GM23248 (cell line): ENCODE measurements at regions not wholly inside any gene's neighbourhood (a gene's known extent, or its start where the extent isn't known, plus 50 kb on each side); places are given as distances from the start of the nearest gene placed in this dataset.

ENCODE experiments used
- DNase-seq: peaks from one replicate; pipeline ENCODE4 v3.0.0-alpha.2; 2015
- H2AFZ ChIP-seq: fragments of 200-600 bp; sonication (generic); 2 replicates; pipeline ENCODE4 v1.6.1; 2016; ENCODE audit warnings: antibody characterized with exemption
- H3F3A ChIP-seq: fragments of 200-600 bp; sonication (generic); 2 replicates; pipeline ENCODE4 v1.6.1; 2016; ENCODE audit warnings: mild to moderate bottlenecking, antibody characterized with exemption, mixed run types; ENCODE audit not compliant: insufficient read depth
- H3K27ac ChIP-seq: fragments of 200-600 bp; sonication (generic); 2 replicates; pipeline ENCODE4 v1.5.1; 2016; ENCODE audit warnings: mild to moderate bottlenecking
- H3K27me3 ChIP-seq: fragments of 200-600 bp; sonication (generic); replicated peaks from 2 replicates; pipeline ENCODE4 v1.6.1; 2016; ENCODE audit warnings: mild to moderate bottlenecking; ENCODE audit not compliant: insufficient read depth
- H3K36me3 ChIP-seq: fragments of 200-600 bp; sonication (generic); 2 replicates; pipeline ENCODE4 v1.6.1; 2016; ENCODE audit warnings: low read depth, mild to moderate bottlenecking
- H3K4me1 ChIP-seq: fragments of 200-600 bp; sonication (generic); 2 replicates; pipeline ENCODE4 v1.6.1; 2016; ENCODE audit warnings: mild to moderate bottlenecking; ENCODE audit not compliant: insufficient read depth
- H3K4me2 ChIP-seq: fragments of 200-600 bp; sonication (generic); one replicate; pipeline ENCODE4 v1.6.1; 2016; ENCODE audit warnings: mild to moderate bottlenecking; ENCODE audit not compliant: unreplicated experiment
- H3K4me3 ChIP-seq: fragments of 200-600 bp; sonication (generic); 2 replicates; pipeline ENCODE4 v1.5.1; 2016; ENCODE audit warnings: mild to moderate bottlenecking
- H3K79me2 ChIP-seq: fragments of 200-600 bp; sonication (generic); 2 replicates; pipeline ENCODE4 v1.6.1; 2016; ENCODE audit warnings: mild to moderate bottlenecking; ENCODE audit not compliant: insufficient read depth
- H3K9ac ChIP-seq: fragments of 200-600 bp; sonication (generic); 2 replicates; pipeline ENCODE4 v1.6.1; 2016; ENCODE audit warnings: mild to moderate bottlenecking
- H3K9me2 ChIP-seq: fragments of 200-600 bp; sonication (generic); 2 replicates; pipeline ENCODE4 v1.6.1; 2016; ENCODE audit warnings: mixed run types, mild to moderate bottlenecking, moderate library complexity; ENCODE audit not compliant: insufficient read depth
- H3K9me3 ChIP-seq: fragments of 200-600 bp; sonication (generic); one replicate; pipeline ENCODE4 v1.6.1; 2017; ENCODE audit warnings: low read depth
- H4K20me1 ChIP-seq: fragments of 200-600 bp; sonication (generic); 2 replicates; pipeline ENCODE4 v1.6.0; 2016; ENCODE audit not compliant: insufficient read depth
- EZH2 ChIP-seq: fragments of 200-600 bp; sonication (generic); IDR thresholded peaks from 2 replicates; pipeline ENCODE4 v1.6.1; 2018; ENCODE audit warnings: antibody characterized with exemption, mild to moderate bottlenecking; ENCODE audit not compliant: insufficient read depth, poor library complexity, severe bottlenecking
- EZH2phosphoT487 ChIP-seq: fragments of 200-600 bp; sonication (generic); IDR thresholded peaks from 2 replicates; pipeline ENCODE4 v1.6.1; 2018; ENCODE audit warnings: antibody characterized with exemption, moderate library complexity, mild to moderate bottlenecking, low read depth; ENCODE audit not compliant: insufficient read depth
- WGBS, 2 experiments: methylation state at CpG; one replicate each; pipeline ENCODE4 v1.1.6; 2015 to 2017; ENCODE audit warnings: low lambda C conversion rate in 2 of 2, low coverage in 1 of 2; ENCODE audit errors: missing lambda C conversion rate in 2 of 2; 5-methylcytosine and 5-hydroxymethylcytosine counted together
- in situ Hi-C: fragments of 300-500 bp; cut with MboI; formaldehyde crosslinking; loops from 2 replicates; pipeline ENCODE4 v1.15.0; 2020

DNA sequence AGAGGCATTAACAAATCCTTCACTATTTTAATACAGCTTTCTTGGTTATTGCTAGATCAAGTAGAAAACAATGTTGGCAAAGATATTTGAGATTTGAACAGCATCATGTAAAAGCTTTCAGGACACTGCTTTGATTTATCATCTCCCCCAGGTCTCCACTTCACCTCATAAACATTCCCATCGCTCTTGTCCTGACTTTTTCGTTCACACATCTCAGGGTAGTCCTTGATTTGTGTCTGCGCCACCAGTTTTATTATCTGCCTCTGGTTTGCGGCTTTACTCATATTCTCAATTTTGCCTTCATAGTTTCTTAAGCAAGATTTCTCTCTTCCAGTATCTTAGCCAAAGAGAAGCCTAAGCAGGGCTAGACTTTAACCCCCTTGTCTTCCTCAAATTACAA, 63.5 kb upstream of the ROR1 start:
- Histone ChIP-seq H3F3A (peaks cover 15% of the 10 kb centered on the region), H3K79me2 (no peaks in the 10 kb centered on the region), H3K36me3 (no peaks in the 10 kb centered on the region), H3K4me2 (no peak overlapping the region), H3K27ac (no peak overlapping the region), H3K4me1 (peaks cover 14% of the 10 kb centered on the region), H3K9me2 (no peaks in the 10 kb centered on the region), H2AFZ (no peak overlapping the region), H3K27me3 (peaks cover 9% of the 10 kb centered on the region; the same call in 1 of the 2 replicates), H3K4me3 (no peak overlapping the region), H3K9me3 (no peaks in the 10 kb centered on the region), H3K9ac (no peak overlapping the region), H4K20me1 (no peaks in the 10 kb centered on the region)
- DNase-seq = no peak
- TF ChIP-seq EZH2phosphoT487 (no peak), EZH2 (no peak)
- 95 to 98% methylated on average over 4 of the region's 4 CpGs for WGBS, 2 experiments
- in situ Hi-C loops = no loop called here

DNA sequence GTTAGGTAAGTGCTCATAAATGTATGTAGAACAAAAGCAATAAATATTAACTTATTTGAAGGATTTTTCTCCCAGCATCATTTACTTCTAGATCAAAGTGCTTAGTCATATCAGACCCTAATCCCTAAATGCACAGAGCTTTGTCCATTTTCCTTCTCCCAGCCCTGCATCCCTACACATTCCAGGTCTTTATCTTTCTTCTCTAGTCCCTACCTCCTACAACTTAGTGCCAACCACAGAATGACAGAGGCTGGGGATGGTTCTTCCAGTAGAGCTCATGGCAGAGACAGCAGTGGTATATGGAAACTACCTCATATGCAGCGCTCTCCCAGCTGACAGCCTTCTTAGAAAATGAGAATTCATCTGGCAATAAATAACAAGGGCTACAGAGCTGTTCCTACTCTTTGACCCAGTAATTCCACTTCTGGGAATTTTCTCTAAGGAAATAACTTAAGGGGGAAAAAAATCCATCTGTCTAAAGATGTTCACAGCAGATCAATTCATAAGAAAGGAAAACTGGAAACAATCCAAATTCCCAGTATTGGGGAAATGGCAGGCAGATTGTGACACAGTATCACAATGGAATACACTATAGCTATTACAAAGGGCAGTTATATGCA, 62.9 kb upstream of the ROR1 start:
- H3K4me1 ChIP-seq = peaks cover 14% of the 10 kb centered on the region
- no peaks in the 10 kb centered on the region for H4K20me1 ChIP-seq
- H3K9ac ChIP-seq = no peak overlapping the region
- H3K9me2 ChIP-seq = no peaks in the 10 kb centered on the region
- peaks cover 9% of the 10 kb centered on the region; the same call in 1 of the 2 replicates for H3K27me3 ChIP-seq
- H3K79me2 ChIP-seq = no peaks in the 10 kb centered on the region
- no peak for DNase-seq
- H3K9me3 ChIP-seq = no peaks in the 10 kb centered on the region
- no peak overlapping the region for H3K4me3 ChIP-seq
- H3K36me3 ChIP-seq = no peaks in the 10 kb centered on the region
- in situ Hi-C loops = no loop called here
- H2AFZ ChIP-seq = no peak overlapping the region
- no peak for TF ChIP-seq EZH2phosphoT487
- no peak for TF ChIP-seq EZH2
- no peak overlapping the region for H3K27ac ChIP-seq
- peaks cover 15% of the 10 kb centered on the region for H3F3A ChIP-seq
- WGBS, 2 experiments = 93 to 100% methylated on average over 1 of the region's 1 CpG
- H3K4me2 ChIP-seq = no peak overlapping the region

DNA sequence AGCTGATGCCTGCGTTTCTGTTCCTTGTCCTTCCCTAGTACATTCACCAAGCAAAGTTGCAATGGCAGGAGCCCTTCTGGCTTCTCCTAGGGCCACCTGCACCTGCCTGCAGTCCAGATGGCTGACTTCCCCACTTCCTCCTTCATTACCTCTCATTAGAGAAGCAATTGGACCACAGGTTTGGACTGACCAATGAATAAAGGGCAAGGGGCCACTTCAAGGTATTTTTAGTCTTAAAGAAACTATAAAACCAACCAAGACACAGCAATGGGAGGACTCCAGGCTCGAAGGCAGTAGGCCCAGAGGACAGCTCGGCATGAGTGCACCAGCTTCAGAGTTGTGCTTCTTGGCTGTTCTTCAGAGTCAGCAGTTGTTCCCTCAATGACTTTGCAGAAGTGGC, 60.8 kb upstream of the ROR1 start:
- 86 to 88% methylated on average over 3 of the region's 3 CpGs for WGBS, 2 experiments
- TF ChIP-seq EZH2phosphoT487 (no peak), EZH2 (no peak)
- Histone ChIP-seq H3K4me2 (no peak overlapping the region), H3K27me3 (peaks cover 9% of the 10 kb centered on the region; the same call in 1 of the 2 replicates), H3K9me3 (no peaks in the 10 kb centered on the region), H3K79me2 (no peaks in the 10 kb centered on the region), H3K4me3 (no peak overlapping the region), H3F3A (peaks cover 15% of the 10 kb centered on the region), H2AFZ (no peak overlapping the region), H3K9me2 (no peaks in the 10 kb centered on the region), H3K36me3 (no peaks in the 10 kb centered on the region), H4K20me1 (no peaks in the 10 kb centered on the region), H3K9ac (no peak overlapping the region), H3K27ac (no peak overlapping the region), H3K4me1 (peaks cover 14% of the 10 kb centered on the region)
- DNase-seq = no peak
- in situ Hi-C loops = no loop called here

DNA sequence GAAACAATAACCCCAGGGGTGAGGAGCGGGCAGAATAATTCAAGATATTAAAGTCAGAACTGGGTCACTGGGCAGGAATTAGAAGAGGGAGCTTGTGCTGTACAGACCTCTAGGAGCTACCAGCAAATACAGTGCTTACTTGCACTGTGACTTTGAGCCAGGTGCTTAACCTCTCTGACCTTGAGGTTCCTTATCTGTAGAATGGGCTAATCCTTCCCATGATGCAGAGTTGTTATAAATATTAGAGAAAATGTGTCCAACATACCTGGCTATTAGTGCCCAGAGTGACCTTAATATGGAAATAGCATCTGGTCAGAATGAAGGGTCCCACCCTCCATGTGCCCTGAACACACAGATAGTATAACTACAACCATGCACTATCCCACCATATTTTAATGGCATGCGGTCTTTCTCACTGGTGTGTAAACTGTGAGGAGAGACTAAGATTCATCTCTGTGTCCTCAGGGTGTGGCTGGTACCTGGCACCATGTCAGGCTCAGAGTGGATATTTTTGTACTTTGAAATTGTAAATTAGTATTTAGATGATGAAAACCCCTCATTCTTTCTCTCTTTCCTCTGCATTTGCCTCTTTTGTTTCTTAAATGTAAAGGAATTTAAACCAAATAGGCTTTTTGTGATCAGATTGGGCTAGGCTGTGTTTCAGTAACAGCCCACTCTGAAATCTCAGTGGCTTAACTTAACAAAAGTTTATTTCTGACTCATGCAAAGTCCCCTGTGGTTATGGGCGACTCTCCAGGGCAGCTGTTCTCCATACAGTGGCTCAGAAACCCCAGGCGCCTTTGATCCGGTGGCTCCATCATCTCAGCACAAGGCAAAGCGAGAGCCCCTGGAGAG, 60.0 kb upstream of the ROR1 start:
- TF ChIP-seq EZH2 (no peak), EZH2phosphoT487 (no peak)

More for the DNA sequence above, 60.0 kb upstream of the ROR1 start:
- Histone ChIP-seq H3K9ac (no peak overlapping the region), H3K79me2 (no peaks in the 10 kb centered on the region), H3K36me3 (no peaks in the 10 kb centered on the region), H3K4me3 (peak overlapping the region; percentile 11; the same call in 1 of the 2 replicates), H3K9me3 (no peaks in the 10 kb centered on the region), H3K9me2 (no peaks in the 10 kb centered on the region), H2AFZ (no peak overlapping the region), H3K4me2 (peak overlapping the region; percentile 29), H3K27me3 (peaks cover under 1% of the 10 kb centered on the region; the same call in 1 of the 2 replicates), H3K4me1 (peaks cover 14% of the 10 kb centered on the region), H3K27ac (peak overlapping the region; percentile 5; the same call in 1 of the 2 replicates), H3F3A (peaks cover 15% of the 10 kb centered on the region), H4K20me1 (no peaks in the 10 kb centered on the region)
- in situ Hi-C loops = no loop called here
- WGBS, 2 experiments = 16 to 20% methylated on average over 6 of the region's 6 CpGs
- DNase-seq = peak; percentile 93
